ENCODE measurements at regions not wholly inside any gene's neighbourhood (a gene's known extent, or its start where the extent isn't known, plus 50 kb on each side); places are given as distances from the start of the nearest gene placed in this dataset.

GRCh38 chr2:226585130-226585561, 214.5 kb downstream of the IRS1 start:
- Histone ChIP-seq H4K20me1 (ENCODE audit: insufficient read depth, poor library complexity, severe bottlenecking) (no peaks in the 10 kb centered on the region), H3K4me1 (ENCODE audit: insufficient read depth) (peaks cover 21% of the 10 kb centered on the region), H3K9me2 (replicated peaks; ENCODE audit: insufficient read depth) (no peaks in the 10 kb centered on the region), H3K9me3 (ENCODE audit: low read depth) (no peaks in the 10 kb centered on the region), H3K27me3 (no peaks in the 10 kb centered on the region), H3K4me2 (no peak overlapping the region), H3K36me3 (replicated peaks; ENCODE audit: insufficient read depth, low read depth) (no peaks in the 10 kb centered on the region), H3K4me3 (no peak overlapping the region), H2AFZ (no peak overlapping the region), H3K27ac (no peak overlapping the region), H3K79me2 (no peaks in the 10 kb centered on the region)
- 82% methylated on average over 1 of the region's 1 CpG for WGBS (ENCODE audit: low lambda C conversion rate, missing lambda C conversion rate)
- no peak for DNase-seq (ENCODE audit: low spot score)
- TF ChIP-seq EZH2 (IDR thresholded peaks at IDR 0.05; ENCODE audit: borderline replicate concordance): no peak
- TF ChIP-seq EZH2phosphoT487 (IDR thresholded peaks at IDR 0.05; ENCODE audit: low read depth, severe bottlenecking, unreplicated experiment): no peak
- TF ChIP-seq CTCF (IDR thresholded peaks at IDR 0.05; ENCODE audit: poor library complexity): no peak

GRCh38 chr2:226584518-226585055, 215.0 kb downstream of the IRS1 start:
- Histone ChIP-seq H3K4me3 (no peak overlapping the region), H3K9me2 (replicated peaks; ENCODE audit: insufficient read depth) (no peaks in the 10 kb centered on the region), H2AFZ (no peak overlapping the region), H3K36me3 (replicated peaks; ENCODE audit: insufficient read depth, low read depth) (no peaks in the 10 kb centered on the region), H3K27ac (peak overlapping the region; percentile 58), H3K9me3 (ENCODE audit: low read depth) (no peaks in the 10 kb centered on the region), H3K4me1 (ENCODE audit: insufficient read depth) (peaks cover 21% of the 10 kb centered on the region), H3K27me3 (no peaks in the 10 kb centered on the region), H4K20me1 (ENCODE audit: insufficient read depth, poor library complexity, severe bottlenecking) (no peaks in the 10 kb centered on the region), H3K79me2 (no peaks in the 10 kb centered on the region), H3K4me2 (no peak overlapping the region)
- WGBS (ENCODE audit: low lambda C conversion rate, missing lambda C conversion rate): 83% methylated on average over 3 of the region's 3 CpGs
- TF ChIP-seq EZH2 (IDR thresholded peaks at IDR 0.05; ENCODE audit: borderline replicate concordance): no peak
- TF ChIP-seq EZH2phosphoT487 (IDR thresholded peaks at IDR 0.05; ENCODE audit: low read depth, severe bottlenecking, unreplicated experiment): no peak
- no peak for TF ChIP-seq CTCF (IDR thresholded peaks at IDR 0.05; ENCODE audit: poor library complexity)
- no peak for DNase-seq (ENCODE audit: low spot score)

- no peaks in the 10 kb centered on the region for H3K36me3 ChIP-seq (replicated peaks; ENCODE audit: insufficient read depth, low read depth)
- peaks cover 21% of the 10 kb centered on the region for H3K4me1 ChIP-seq (ENCODE audit: insufficient read depth)
- H2AFZ ChIP-seq: no peak overlapping the region
- H3K27me3 ChIP-seq: no peaks in the 10 kb centered on the region
- peak overlapping the region; percentile 69 for H3K27ac ChIP-seq
- no peaks in the 10 kb centered on the region for H4K20me1 ChIP-seq (ENCODE audit: insufficient read depth, poor library complexity, severe bottlenecking)
- 14% methylated on average over 1 of the region's 1 CpG for WGBS (ENCODE audit: low lambda C conversion rate, missing lambda C conversion rate)
- no peaks in the 10 kb centered on the region for H3K9me3 ChIP-seq (ENCODE audit: low read depth)
- no peaks in the 10 kb centered on the region for H3K79me2 ChIP-seq
- no peaks in the 10 kb centered on the region for H3K9me2 ChIP-seq (replicated peaks; ENCODE audit: insufficient read depth)
- H3K4me2 ChIP-seq: no peak overlapping the region
- peak; percentile 72 for DNase-seq (ENCODE audit: low spot score)
- TF ChIP-seq EZH2 (IDR thresholded peaks at IDR 0.05; ENCODE audit: borderline replicate concordance) (no peak), CTCF (IDR thresholded peaks at IDR 0.05; ENCODE audit: poor library complexity) (no peak), EZH2phosphoT487 (IDR thresholded peaks at IDR 0.05; ENCODE audit: low read depth, severe bottlenecking, unreplicated experiment) (no peak)
- no peak overlapping the region for H3K4me3 ChIP-seq
Observed at GRCh38 chr2:226583715-226584114, 215.9 kb downstream of the IRS1 start.

Data from hepatocyte (in vitro differentiated cells).